ENCODE measurements at regions not wholly inside any gene's neighbourhood (a gene's known extent, or its start where the extent isn't known, plus 50 kb on each side); places are given as distances from the start of the nearest gene placed in this dataset.

DNA sequence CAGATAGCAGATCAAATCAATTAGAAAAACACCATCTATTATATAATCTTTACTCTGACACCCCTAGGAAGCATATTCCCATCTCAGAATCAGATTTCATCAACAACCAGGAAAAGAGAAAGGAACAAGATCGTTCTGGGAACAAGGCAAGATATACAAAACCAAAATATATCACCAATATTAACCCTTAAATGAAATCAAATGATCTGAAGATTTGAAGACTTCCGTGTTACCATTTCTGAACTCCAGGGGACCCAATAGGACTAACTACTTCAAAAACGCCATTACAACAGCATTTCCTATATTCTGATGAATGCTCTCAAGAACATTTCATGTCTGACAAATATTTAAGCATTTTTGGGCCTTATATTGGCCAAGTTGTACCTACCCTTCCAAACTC lies 624.2 kb upstream of the ZFHX3 start:
- DNase-seq (ENCODE audit: low spot score), result no peak

DNA sequence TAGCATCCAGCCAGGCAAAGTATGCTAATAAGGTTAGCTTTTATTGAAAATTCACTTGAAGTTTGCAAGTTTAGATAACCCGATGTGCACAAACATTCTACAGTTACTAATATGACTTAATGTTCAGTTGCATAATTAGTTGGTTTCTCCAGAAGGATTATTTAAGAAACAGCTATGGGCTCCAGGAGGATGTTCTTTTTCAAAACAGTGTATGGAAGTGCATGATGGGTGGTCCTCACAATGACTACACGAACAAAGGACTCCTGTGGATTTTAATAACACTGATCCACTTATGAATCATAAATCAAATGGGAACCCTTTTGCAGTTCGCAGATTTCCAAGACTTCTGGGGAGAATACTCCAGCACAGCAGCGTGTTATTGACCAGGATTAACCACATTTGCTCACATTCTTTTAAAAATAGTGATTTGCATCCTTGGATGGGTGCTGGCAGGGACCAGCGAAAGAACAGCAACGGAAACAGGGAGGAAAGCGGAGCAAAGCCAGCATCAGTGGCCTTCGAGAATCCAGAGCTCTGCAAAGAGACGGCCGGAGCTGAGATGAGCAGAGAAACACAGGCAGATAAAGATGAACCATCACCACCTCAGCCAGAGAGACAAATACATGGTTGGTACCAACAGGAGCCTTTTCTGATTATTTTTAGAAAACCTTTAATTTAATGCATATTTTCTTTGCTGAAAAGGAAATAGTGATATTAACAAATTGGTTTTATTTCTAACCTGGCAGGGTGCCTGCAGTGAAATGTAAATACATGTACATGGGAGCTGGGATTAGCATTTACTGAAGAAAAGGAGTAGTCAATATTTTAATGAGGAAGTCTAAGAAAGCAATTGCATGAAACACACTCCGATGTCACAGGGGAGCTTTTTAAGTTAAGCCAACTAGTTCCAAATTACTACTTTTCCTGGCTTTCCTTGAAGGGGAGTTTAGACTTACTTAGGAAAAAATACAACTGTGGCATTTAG lies 623.2 kb upstream of the ZFHX3 start:
- DNase-seq (ENCODE audit: low spot score), result no peak

DNA sequence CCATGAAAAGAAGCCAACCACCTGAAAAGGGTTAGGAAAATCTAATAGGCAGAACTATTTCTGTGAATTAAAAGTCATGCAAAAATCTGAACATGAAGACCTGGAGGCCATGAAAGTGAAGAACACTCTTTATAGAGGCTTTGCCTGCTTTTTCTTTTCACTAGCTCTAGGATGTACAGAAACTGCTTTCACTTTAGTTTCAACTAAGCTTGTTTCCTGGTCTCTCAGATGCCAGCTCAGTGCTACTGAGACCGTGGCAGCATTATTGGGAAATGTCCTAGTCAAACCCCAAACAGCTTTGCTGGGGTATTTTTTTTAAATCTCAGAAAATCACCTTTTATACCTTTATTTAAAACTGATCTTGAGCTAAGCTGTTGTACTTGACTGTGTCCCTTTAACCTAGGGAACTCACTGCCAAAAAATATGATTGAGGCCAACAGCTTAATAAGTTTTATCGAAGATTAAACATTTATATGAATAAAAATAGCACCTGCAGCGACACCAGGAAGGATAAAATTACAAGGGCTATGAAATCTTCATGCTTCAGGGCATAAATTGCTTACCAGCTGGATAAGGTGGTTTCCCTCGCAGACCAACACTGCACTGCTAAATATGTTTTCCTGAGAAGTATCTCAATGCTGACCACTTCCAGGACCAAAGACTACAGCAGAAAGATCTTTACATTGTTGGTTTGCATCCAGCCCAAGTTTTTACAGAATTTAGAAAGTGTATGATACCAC lies 621.8 kb upstream of the ZFHX3 start:
- no peak for DNase-seq (ENCODE audit: low spot score)

DNA sequence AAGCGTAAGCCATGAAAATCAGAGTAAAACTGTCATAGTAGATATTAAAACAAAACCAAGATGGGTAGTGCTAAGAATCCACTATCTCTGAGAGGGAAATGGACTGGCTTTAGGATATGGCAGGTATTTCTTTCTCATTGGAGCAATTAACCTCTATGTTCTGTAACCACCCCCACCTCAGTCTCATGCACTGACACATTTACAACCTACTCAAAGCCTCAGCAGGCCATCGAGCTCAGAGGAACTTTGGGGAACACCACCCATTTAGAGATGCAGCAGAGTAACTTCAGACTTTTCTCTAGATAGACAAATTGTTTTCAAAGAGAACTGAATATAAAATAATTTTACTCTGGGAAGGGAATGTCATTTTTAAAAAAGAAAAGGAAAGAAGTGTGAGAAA lies 615.8 kb upstream of the ZFHX3 start:
- DNase-seq (ENCODE audit: low spot score), result no peak

DNA sequence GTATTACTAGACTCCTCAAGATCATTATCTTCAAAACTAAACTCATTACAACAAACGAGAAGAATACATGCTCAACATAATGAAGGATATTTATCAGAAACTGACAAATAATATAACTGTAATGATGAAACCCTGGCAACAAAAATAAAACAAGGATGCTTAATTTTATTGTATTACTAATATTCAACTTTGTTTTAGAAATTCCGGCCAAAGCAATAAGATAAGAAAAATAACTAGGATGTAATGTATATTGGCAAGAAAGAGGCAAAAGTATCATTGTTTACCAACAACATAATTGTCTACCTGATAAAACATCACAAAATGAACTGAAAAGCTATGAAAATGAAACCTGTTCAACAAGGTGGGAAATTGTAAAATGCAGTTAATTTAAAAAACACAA lies 588.3 kb upstream of the ZFHX3 start:
- no peak for DNase-seq (ENCODE audit: low spot score)

DNA sequence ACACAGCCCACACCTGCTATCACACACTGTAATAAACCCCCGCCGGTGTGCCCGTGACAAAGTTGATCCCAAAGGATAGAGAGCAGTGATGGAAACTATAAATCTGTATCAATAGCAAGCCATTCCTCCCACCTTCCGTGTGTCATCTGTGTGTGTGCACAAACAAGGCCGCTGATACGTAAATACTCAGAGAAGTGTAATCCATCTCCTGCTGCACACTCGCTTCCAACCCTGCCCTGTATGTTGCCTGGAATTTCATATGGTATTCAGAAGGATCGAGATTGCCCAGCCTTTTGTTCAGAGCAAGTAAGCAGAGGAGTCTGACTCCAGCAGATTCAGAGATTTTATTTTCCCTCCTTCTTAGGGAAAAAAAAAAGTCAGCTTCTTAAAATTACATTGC lies 581.1 kb upstream of the ZFHX3 start:
- no peak for DNase-seq (ENCODE audit: low spot score)

DNA sequence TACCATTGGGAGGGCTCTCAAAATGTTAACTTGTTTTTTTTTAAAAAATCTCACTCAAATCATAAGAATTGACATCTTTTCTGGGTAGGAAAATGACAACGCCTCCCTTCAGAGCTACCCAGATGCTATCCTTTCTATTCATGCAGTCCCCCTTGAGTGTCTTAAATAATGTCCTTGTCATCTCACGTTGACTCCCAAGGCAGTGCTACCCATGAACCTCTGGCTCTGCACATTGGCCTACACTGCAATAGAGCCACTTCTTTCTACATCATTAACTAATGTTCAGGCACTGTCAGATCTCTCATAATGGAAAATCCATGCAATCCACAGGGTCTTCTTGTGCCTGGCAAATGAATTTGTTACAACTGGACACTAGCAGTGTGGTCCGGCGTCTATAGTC lies 569.8 kb upstream of the ZFHX3 start:
- no peak for DNase-seq (ENCODE audit: low spot score)

DNA sequence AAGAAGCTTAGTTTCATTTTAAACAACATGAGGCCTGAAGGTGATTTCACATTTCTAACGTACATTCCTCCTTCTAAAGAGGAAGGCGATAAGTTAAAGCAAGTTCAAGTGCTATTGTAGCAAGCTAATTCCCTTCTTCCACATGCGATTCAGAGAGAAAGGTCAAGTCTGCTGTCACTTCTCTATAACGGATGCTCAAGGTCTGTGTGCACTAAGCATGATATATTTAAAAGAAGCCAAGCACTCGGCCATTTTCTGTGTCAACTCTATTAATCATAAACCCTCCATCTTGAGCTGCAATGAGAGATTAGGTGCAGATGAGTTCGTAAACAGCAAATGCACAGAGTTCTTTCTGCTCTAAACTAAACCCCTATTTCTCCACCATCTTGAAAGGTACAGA lies 568.8 kb upstream of the ZFHX3 start:
- no peak for DNase-seq (ENCODE audit: low spot score)

DNA sequence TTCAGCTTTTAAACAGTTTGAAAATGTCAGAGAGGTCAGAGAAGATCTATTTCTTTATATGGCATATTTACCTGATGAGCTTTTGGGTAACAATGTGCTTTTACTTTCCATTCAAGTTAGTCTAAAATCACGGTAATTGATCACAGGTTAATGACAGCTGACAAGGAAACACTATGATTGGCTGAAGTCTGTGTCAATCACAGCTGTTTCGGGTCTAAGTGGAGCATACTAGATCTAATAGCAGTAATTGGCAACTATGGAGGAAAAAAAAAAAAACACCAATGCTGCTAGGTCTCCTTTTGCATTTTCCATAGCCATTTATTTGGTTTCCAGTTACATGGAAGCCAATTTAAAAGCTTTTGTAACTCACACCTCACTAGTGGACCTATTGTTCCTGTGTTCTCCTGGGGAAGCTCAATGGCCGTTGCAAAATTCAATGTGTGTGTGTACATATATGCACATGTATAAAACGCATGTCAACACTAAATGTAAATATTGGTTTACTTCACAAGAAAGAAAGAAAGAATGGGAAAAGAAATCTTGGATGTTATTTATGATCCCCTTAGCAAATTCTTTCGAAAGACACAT lies 568.3 kb upstream of the ZFHX3 start:
- DNase-seq (ENCODE audit: low spot score), result no peak

DNA sequence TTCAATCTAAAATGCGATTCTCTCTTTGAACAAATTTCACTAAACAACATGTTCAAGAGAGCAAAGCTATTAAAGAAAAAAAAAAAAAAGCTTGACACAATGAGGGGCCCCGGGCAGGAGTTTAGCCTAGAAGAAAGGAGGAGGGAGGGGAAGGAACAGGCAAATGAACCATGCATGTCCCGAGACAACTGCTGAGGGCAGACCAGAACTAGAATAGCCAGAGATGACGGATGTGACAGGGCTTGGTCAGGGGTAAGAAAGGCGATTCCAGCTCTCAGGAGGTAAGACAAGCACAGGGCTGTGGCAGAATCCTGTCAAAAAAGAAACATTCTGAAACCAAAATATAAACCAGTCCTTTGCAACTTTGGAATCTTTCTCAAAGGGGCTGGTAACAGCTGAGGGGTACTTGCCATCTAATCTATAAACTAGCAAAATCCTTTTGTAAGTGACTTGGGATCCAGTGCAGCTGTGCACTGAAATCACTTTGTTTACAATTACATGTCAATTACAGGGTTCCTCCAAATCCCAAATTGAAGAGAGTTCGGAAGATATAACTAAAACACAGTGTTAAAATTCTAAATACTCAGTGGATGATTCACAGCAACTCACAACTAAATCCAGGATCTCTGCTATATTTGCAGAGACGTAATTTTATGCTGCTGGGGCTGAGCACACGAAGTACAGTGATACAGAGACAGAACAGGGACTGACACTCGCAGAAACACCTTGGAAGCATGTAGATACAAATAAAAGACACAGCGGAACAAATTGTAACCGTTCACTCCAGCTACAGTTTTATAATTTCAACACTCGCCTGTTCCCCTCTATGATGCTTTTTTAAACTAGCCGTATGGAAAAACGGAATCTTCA lies 567.4 kb upstream of the ZFHX3 start:
- DNase-seq (ENCODE audit: low spot score), result no peak

DNA sequence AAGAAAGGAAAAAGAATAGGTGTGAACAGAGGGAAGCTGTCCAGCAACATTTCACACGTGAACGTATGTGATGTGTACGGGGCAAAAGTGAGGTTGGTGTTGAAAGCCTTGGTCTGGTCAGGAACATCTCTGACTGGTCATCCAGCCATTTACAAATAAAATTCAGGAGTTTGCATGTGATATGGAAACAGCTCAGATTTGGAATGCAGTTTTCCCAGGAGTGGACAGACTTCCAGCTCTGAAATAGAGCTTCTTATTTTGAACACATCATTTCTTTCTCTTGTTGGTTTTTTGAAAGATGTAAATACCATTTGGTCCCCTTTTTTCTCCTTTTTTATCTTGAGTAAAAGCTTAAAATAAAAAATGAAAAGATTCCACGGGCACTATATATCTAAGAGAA lies 566.2 kb upstream of the ZFHX3 start:
- no peak for DNase-seq (ENCODE audit: low spot score)

DNA sequence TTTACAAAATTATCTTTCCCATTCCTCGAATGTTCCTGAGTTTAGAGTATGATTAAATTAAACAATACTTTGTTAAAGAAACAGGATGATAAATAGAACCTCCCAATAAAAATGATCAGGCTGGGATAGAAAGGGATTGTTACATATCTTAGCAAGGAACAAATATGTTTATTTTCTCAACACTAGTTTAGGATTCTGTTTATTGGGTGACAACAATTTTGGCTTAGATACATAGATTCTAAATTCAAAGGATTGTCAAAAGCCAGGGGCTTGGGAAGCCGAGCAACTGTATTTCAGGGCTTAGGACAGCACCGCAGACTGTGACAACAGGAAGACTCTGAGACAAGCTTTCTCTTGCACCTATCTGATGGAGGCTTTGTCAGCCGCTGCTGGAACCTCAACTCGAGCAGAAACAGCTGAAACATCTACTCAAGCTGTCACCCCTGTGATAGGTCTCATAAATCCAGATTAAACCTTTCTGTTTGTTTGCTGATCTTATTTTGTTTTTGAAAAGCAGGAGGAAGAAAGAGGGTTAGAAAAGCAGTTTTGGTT lies 562.8 kb upstream of the ZFHX3 start:
- no peak for DNase-seq (ENCODE audit: low spot score)

DNA sequence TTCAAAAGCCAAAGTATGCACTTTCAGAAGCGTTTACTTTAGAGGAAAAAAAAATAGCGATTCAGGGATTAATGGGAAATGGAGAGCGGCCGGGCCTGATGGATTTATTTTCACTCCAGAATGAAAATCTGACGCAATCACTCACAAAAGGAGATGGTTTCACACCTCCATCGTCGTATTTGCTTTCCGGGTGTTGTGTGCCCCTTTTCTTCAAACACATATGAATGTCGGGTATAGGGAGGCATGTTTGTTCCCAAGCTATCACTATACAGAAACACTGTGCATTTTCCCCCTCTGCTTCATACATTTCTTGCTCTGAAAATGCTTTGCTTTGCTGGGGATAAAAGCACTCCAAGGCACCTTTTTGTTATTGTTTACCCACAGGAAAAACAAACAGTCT lies 562.2 kb upstream of the ZFHX3 start:
- DNase-seq (ENCODE audit: low spot score), result no peak

DNA sequence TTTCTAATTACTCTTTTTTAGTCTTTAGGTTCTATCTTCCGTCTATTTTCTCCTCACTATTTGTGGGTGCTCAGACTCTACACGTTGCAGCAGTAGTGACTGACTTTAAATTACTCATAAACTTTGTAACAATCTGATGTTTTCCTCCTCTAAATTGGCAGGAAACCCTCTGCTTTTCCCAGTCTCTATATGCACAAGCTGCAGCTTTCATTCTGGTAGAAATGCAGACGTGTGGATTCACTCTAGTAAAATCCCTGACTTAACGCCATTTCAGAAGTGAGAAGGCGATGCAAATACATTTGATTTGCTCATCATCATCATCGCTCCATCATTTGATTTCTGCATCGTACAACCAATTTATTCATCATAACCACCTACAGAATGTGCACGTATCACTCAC lies 561.0 kb upstream of the ZFHX3 start:
- DNase-seq (ENCODE audit: low spot score), result no peak

DNA sequence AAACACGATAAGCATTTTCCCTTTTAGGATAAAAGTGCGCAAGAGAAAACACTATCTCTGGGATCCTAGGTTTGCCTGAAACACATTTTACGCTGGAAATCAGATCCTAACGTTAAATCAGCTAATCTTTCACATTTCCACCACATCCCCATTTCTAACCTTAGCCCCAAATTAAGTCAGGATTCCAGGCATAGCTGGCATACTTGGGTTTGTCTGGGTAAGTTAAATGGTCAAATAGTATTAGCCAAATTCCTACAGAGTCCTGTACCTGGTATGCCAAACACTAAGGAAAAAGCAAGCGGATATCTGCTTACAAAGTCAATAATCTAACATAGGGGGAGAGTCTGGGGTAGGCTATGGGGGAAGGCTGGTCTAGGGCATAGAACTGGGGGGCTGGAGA lies 557.4 kb upstream of the ZFHX3 start:
- DNase-seq (ENCODE audit: low spot score), result no peak

DNA sequence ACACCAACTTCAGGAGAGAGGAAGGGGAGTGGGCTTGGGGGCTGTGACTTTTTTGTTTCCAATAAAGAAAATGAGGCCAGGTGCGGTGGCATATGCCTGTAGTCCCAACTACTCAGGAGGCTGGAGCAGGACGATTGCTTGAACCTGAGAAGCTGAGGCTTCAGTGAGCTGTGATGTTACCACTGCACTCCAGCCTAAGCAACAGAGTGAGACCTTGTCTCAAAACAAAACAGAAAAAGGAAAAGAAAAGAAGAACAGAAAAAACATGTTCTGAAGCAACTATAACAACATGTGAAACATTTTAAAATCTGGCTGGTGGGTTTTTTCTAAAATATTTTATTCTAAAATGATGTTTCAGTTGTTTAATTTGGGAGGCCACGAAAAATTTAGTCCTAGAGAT lies 554.0 kb upstream of the ZFHX3 start:
- no peak for DNase-seq (ENCODE audit: low spot score)

DNA sequence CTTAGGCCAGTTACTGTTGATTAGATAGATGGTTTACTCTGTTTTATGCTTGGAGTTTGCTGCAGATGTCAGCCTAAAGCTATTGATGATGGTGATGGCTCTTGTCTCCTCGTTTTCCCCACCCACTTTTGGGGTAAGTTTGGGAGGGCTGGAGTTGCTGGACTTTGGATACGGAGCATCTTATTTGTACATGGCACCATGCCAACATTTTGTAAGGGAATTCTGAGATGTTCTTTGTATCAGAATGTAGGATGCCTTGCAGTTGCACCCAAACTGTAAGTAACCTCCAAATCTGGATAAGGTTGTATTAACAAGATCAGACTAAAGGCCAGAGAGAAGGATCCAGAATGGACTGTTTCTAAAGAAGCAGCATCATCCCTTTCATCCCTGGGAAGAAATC lies 551.9 kb upstream of the ZFHX3 start:
- no peak for DNase-seq (ENCODE audit: low spot score)

DNA sequence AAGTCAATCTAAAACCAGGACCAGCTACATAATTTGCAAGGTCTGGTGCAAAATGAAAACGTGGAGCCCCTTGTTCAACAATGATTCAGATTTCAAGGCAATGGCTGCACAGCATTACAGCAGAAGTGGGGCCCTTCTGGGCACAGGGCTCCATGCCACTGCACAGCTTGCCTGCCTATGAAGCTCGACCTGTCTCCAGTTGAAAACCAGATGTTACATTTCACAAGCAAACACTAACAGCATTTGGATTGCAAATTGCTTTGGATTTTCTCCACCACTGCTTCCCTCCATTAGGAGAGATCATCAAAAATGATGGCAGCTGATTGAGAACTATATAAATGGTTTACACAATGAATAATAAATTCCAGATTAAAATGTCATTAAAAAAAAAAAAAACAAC lies 551.4 kb upstream of the ZFHX3 start:
- no peak for DNase-seq (ENCODE audit: low spot score)

DNA sequence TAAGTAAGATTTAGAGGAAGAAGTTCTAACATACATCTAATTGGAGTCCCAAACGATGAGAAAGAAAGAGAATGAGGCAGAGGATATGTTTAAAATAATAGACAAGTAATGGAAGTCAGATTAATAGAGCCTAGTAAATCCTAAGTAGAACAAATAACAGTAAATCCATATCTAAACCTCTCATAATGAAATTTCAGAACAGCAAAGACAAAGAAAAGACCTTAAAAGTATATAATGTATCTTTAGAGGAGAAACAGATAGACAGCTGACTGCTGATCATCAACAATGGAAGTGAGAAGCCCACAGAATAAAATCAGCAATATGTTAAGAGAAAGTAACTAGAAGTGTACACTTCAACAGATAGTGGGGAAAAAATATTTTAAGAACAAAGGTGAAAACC lies 536.2 kb upstream of the ZFHX3 start:
- no peak for DNase-seq (ENCODE audit: low spot score)

DNA sequence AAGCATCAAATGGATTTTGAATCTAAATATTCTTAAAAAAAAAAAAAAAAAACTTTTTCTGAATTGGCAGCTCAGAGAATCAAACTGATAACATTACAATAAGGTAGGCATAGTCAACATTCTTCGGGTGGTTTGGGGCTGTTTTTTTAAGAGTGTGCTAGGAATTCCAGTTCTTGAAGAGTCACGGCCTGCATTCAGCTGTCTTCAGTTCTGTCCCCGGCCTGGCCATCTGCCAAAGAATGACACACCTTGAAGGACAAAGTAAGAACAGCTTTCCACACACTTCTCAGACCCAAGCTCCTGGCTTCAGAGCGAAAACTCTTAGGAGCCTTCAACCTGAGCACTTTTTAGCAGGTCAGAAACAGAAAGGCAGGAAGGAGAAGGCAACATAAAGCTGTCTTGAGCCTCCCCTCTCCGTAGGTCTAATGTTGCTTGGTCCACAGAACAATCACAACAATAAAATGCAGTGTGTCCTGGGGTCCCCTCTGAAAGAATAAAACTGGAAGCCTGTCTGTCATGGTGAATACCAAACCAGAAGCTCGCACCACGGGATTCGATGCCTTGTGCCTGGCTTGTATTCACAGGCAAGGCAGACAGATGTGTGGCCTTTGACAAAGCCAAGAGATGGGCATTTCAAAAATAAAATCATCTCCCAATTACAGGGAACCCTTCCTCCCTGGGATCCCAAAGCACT lies 524.4 kb upstream of the ZFHX3 start:
- no peak for DNase-seq (ENCODE audit: low spot score)
